Esophagus muscularis mucosa (tissue), 4 donors: ENCODE measurements at regions not wholly inside any gene's neighbourhood (a gene's known extent, or its start where the extent isn't known, plus 50 kb on each side); places are given as distances from the start of the nearest gene placed in this dataset.
"Not testable (repeated sequence)": the region's sequence is repeated elsewhere in the genome, so short reads cannot be mapped to it uniquely, and the experiment has no call there.

Experiments used
- DNase-seq: peaks from one replicate; pipeline ENCODE4 v3.0.0-alpha.2; 2017; ENCODE audit errors: extremely low spot score
- H3K27ac ChIP-seq, 4 donors: fragments of 200-600 bp; sonication (generic); replicated peaks in 1 of 4; 1 replicate in 3 of 4; 2 replicates in 1 of 4; pipeline ENCODE4 v1.5.1; 2016 to 2019; ENCODE audit warnings: mild to moderate bottlenecking in 1 of 4
- H3K27me3 ChIP-seq, 4 donors: fragments of 200-600 bp; sonication (generic); one replicate each; pipeline versions ENCODE4 v1.5.1 to v1.6.0; 2016 to 2019
- H3K36me3 ChIP-seq, 4 donors: fragments of 200-600 bp; sonication (generic); one replicate each; pipeline ENCODE4 v1.5.1; 2016 to 2019
- H3K4me1 ChIP-seq, 4 donors: fragments of 200-600 bp; sonication (generic); one replicate each; pipeline ENCODE4 v1.5.1; 2016 to 2019
- H3K4me3 ChIP-seq, 4 donors: fragments of 200-600 bp; sonication (generic); 1 replicate in 2 of 4; 2 replicates in 2 of 4; pipeline ENCODE4 v1.5.1; 2016 to 2019; ENCODE audit warnings: mild to moderate bottlenecking in 4 of 4, moderate library complexity in 1 of 4
- H3K9me3 ChIP-seq, 4 donors: fragments of 200-600 bp; sonication (generic); 1 replicate in 3 of 4; 2 replicates in 1 of 4; pipeline ENCODE4 v1.5.1; 2016 to 2019
- EP300 ChIP-seq: sonication (generic); formaldehyde crosslinking; IDR thresholded peaks from one replicate; pipeline ENCODE4 v1.6.1; 2017; ENCODE audit warnings: antibody characterized with exemption
- POLR2A ChIP-seq: fragments of 450-650 bp; IDR thresholded peaks from one replicate; pipeline ENCODE4 v1.6.1; 2017; ENCODE audit warnings: antibody characterized with exemption, moderate library complexity, mild to moderate bottlenecking, low read depth
- POLR2AphosphoS5 ChIP-seq, 2 donors: sonication (generic); formaldehyde crosslinking; IDR thresholded peaks; one replicate each; pipeline ENCODE4 v1.6.1; 2017; ENCODE audit warnings: antibody characterized with exemption in 2 of 2
- WGBS: methylation state at CpG from one replicate; pipeline ENCODE4 v1.1.5; 2018; 5-methylcytosine and 5-hydroxymethylcytosine counted together
- intact Hi-C: fragments of 100-400 bp; cut with DNase I; formaldehyde crosslinking; loops from one replicate; pipeline ENCODE4 v1.15.1; 2023
- TF ChIP-seq, protein P1 (sequence below), 3 experiments: fragments of 200-600 bp in 2 of 3; fragments of 450-650 bp in 1 of 3; sonication (generic) in 2 of 3; IDR thresholded peaks; one replicate each; pipeline ENCODE4 v1.5.1; 2017 to 2019; ENCODE audit warnings: antibody characterized with exemption in 3 of 3, mild to moderate bottlenecking in 2 of 3, moderate library complexity in 1 of 3

DNA sequence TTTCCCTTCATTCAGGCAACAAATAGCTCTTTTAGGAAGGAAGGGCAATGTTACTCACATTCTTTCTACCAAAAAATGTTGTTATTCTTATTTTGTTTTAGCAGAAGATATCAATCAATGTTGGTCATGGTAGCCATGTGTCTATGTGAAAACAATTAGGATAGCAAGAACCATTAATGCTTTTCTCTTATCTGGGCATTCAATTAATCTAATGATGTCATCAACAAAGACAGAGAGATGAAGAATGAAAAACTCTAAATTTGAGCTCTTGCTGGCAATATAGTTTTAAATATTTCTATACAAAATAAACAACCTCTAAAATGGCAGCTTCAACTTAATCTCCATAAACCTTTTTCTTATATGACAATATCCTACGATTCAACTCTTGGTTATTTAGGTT lies 353.7 kb upstream of the ANKRD30A start:
- no peak for DNase-seq
- Histone ChIP-seq H3K27me3 (no peaks in the 10 kb centered on the region), H3K4me3 (no peak overlapping the region), H3K27ac (no peak overlapping the region), H3K9me3 (no peaks in the 10 kb centered on the region), H3K36me3 (no peaks in the 10 kb centered on the region), H3K4me1 (peaks cover 0 to 2% (median 0%) of the 10 kb centered on the region in 4 donors)
- WGBS: 62% methylated on average over 1 of the region's 1 CpG
- TF ChIP-seq EP300 (no peak), POLR2AphosphoS5 (IDR thresholded peaks at IDR 0.05) (no peak), POLR2A (no peak)
- TF ChIP-seq, protein P1, sequence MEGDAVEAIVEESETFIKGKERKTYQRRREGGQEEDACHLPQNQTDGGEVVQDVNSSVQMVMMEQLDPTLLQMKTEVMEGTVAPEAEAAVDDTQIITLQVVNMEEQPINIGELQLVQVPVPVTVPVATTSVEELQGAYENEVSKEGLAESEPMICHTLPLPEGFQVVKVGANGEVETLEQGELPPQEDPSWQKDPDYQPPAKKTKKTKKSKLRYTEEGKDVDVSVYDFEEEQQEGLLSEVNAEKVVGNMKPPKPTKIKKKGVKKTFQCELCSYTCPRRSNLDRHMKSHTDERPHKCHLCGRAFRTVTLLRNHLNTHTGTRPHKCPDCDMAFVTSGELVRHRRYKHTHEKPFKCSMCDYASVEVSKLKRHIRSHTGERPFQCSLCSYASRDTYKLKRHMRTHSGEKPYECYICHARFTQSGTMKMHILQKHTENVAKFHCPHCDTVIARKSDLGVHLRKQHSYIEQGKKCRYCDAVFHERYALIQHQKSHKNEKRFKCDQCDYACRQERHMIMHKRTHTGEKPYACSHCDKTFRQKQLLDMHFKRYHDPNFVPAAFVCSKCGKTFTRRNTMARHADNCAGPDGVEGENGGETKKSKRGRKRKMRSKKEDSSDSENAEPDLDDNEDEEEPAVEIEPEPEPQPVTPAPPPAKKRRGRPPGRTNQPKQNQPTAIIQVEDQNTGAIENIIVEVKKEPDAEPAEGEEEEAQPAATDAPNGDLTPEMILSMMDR (IDR thresholded peaks at IDR 0.05): no peak
- intact Hi-C loops: loop anchor here (10.0 kb wide), 1 partner anchor 103 kb away; no protein-coding TSS in a partner anchor

DNA sequence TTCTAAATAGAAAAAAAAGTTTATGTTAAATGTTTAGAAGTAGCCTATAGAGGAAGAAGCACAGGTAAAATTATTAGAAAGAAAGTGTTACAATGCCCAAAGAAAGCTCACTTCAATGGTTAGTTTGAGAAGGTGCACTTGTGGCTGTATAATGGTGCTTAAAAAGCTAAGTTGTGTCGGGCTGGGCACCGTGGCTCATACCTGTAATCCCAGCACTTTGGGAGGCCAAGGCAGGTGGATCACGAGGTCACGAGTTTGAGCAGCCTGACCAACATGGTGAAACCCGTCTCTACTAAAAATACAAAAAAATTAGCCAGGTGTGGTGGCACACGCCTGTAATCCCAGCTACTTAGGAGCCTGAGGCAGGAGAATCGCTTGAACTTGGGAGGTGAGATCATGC lies 355.7 kb upstream of the ANKRD30A start:
- 76% methylated on average over 7 of the region's 7 CpGs for WGBS
- H3K27me3 ChIP-seq, H3K4me3 ChIP-seq, H3K9me3 ChIP-seq, H3K27ac ChIP-seq, DNase-seq, H3K36me3 ChIP-seq: not testable (repeated sequence)
- intact Hi-C loops: loop anchor here (10.0 kb wide), 1 partner anchor 105 kb away; no protein-coding TSS in a partner anchor
- peaks cover 0 to 13% (median 11%) of the 10 kb centered on the region in 4 donors for H3K4me1 ChIP-seq

DNA sequence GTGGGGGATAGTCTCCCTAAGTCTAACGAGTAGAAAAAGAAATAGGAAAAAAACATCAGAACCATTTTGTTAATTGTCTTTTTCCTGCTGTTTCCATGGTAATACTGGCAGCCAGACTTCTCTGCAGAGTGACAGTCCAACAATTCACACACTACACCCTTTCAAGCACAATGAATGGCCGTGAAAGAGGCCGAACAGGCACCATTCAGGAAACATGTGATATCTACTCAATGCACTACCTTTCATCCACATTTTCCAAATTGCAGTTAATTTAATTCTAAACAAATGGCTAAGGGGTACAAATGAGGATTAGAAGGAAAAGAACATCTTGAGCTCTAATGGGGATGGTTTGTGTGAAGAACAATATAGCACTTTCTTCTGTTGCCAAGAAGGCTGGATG lies 358.5 kb upstream of the ANKRD30A start:
- Histone ChIP-seq H3K36me3 (no peaks in the 10 kb centered on the region), H3K4me1 (peaks cover 0 to 13% (median 11%) of the 10 kb centered on the region in 4 donors), H3K4me3 (no peak overlapping the region), H3K27me3 (no peaks in the 10 kb centered on the region), H3K9me3 (no peaks in the 10 kb centered on the region), H3K27ac (no peak overlapping the region)
- 71% methylated on average over 3 of the region's 3 CpGs for WGBS
- DNase-seq: no peak
- TF ChIP-seq POLR2AphosphoS5 (IDR thresholded peaks at IDR 0.05) (no peak), EP300 (no peak), POLR2A (no peak)
- TF ChIP-seq, protein P1 (IDR thresholded peaks at IDR 0.05): no peak
- intact Hi-C loops: no loop called here

DNA sequence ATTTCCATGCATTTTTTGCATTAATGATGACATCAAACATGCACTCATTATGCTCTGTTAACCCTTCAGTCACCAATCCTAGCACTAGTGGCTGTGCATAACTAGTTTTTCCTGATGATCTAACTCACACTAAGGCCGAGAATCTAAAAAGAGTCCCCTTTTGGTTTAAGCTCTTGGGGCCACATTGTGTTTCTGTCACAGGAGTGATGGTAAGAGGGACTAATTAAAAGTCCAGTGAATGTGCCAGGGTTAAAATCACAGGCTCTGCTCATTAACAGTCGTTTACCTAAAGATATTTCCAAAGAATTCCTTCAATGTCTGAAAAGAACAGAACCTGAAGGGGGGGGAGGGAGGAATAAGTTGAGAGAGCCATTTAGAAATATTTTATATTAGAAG lies 359.0 kb upstream of the ANKRD30A start:
- intact Hi-C loops: no loop called here
- no peak for DNase-seq
- TF ChIP-seq POLR2A: no peak
- TF ChIP-seq, protein P1 (IDR thresholded peaks at IDR 0.05): no peak
- TF ChIP-seq POLR2AphosphoS5 (IDR thresholded peaks at IDR 0.05): no peak
- no peak for TF ChIP-seq EP300
- WGBS: 75% methylated on average over 2 of the region's 2 CpGs
- Histone ChIP-seq H3K27ac (no peak overlapping the region), H3K9me3 (no peaks in the 10 kb centered on the region), H3K4me1 (peaks cover 0 to 13% (median 11%) of the 10 kb centered on the region in 4 donors), H3K4me3 (no peak overlapping the region), H3K27me3 (no peaks in the 10 kb centered on the region), H3K36me3 (no peaks in the 10 kb centered on the region)

DNA sequence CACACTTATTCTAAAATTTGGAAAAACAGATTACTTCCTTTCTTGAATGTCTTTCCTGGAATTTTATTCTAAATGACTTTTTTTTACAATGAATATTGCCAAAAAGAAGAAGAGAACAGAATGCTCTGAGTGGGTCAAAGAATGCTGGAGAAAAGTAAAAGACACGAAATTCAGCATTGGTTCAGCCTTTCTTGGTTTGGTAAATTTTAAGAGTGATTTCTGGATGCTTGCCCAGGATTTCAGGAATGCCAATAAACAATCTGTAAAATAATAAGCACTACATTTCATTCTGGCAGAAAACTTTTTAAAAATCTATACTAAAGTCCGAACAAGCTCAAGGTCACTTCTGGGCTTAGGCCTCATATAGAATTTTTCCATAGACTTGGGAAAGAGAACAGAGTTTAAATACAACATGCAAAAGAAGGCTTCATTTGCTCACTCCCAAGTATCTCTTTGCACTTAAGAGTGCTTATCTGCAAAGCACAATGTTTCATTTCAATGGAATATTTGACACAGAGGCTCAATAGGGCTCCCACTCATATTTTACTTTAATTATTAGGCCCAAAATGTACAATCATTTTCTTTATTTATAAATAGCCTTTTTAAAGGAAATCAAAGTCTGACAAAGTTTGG lies 359.5 kb upstream of the ANKRD30A start:
- WGBS: 43% methylated on average over 2 of the region's 2 CpGs
- H3K9me3 ChIP-seq: no peaks in the 10 kb centered on the region
- H3K4me3 ChIP-seq: no peak overlapping the region
- TF ChIP-seq, protein P1 (IDR thresholded peaks at IDR 0.05): no peak
- TF ChIP-seq EP300: no peak
- TF ChIP-seq POLR2AphosphoS5 (IDR thresholded peaks at IDR 0.05): no peak
- TF ChIP-seq POLR2A: no peak
- no peak for DNase-seq
- no peaks in the 10 kb centered on the region for H3K36me3 ChIP-seq
- no peaks in the 10 kb centered on the region for H3K27me3 ChIP-seq
- intact Hi-C loops: no loop called here
- peaks cover 0 to 13% (median 11%) of the 10 kb centered on the region in 4 donors for H3K4me1 ChIP-seq
- H3K27ac ChIP-seq: no peak overlapping the region
